ENCODE measurements at regions not wholly inside any gene's neighbourhood (a gene's known extent, or its start where the extent isn't known, plus 50 kb on each side); places are given as distances from the start of the nearest gene placed in this dataset.
A peak's percentile ranks its signal among the peaks of the same experiment; 100 is the strongest.

DNA sequence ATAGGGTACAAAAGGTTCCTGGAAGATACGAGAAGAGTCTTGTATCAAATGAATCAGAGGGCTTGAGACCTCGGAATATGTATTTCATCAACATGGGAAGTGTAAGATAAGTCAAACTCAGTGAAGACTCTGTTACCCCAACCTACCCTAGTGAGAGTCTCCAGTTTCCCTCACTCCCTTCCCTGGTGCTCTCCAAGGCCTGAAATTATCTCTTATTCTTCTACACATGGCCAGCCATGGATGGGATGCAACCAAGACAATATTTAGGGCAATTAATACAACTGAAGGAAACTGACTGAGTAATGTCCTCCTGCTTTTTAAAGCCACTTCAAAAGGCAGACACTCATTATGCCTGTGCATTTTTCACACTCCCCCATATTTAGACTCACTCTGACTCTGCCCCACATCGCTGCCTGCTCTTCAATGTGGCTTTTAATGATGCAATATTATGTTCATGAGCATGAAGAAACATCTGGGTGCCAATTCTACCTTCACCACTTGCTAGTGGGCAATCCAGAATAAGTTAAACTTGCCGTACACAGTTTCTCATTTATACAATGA is 137.1 kb upstream of the THBS1 start:
- Histone ChIP-seq H3K79me2 (ENCODE audit: low read length) (no peaks in the 10 kb centered on the region), H3K9ac (ENCODE audit: low read length) (no peak overlapping the region), H3K27me3 (ENCODE audit: low read depth, low read length) (0 out of 2 replicates have a peak, but pooled peaks cover 4% of the 10 kb centered on the region), H3K4me2 (ENCODE audit: low read length) (no peak overlapping the region), H3K27ac (ENCODE audit: low read length) (no peak overlapping the region), H3K4me3 (ENCODE audit: low read length) (no peak overlapping the region), H3K9me3 (ENCODE audit: insufficient read depth, low read length) (no peaks in the 10 kb centered on the region), H3K4me1 (ENCODE audit: low read length) (peaks cover 20% of the 10 kb centered on the region), H3K36me3 (replicated peaks; ENCODE audit: low read depth, low read length) (no peaks in the 10 kb centered on the region), H2AFZ (ENCODE audit: low read depth, low read length) (no peak overlapping the region), H4K20me1 (ENCODE audit: insufficient read depth, low read length) (no peaks in the 10 kb centered on the region)
- TF ChIP-seq, protein P1, sequence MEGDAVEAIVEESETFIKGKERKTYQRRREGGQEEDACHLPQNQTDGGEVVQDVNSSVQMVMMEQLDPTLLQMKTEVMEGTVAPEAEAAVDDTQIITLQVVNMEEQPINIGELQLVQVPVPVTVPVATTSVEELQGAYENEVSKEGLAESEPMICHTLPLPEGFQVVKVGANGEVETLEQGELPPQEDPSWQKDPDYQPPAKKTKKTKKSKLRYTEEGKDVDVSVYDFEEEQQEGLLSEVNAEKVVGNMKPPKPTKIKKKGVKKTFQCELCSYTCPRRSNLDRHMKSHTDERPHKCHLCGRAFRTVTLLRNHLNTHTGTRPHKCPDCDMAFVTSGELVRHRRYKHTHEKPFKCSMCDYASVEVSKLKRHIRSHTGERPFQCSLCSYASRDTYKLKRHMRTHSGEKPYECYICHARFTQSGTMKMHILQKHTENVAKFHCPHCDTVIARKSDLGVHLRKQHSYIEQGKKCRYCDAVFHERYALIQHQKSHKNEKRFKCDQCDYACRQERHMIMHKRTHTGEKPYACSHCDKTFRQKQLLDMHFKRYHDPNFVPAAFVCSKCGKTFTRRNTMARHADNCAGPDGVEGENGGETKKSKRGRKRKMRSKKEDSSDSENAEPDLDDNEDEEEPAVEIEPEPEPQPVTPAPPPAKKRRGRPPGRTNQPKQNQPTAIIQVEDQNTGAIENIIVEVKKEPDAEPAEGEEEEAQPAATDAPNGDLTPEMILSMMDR (IDR thresholded peaks at IDR 0.05; ENCODE audit: low read depth, low read length): no peak

DNA sequence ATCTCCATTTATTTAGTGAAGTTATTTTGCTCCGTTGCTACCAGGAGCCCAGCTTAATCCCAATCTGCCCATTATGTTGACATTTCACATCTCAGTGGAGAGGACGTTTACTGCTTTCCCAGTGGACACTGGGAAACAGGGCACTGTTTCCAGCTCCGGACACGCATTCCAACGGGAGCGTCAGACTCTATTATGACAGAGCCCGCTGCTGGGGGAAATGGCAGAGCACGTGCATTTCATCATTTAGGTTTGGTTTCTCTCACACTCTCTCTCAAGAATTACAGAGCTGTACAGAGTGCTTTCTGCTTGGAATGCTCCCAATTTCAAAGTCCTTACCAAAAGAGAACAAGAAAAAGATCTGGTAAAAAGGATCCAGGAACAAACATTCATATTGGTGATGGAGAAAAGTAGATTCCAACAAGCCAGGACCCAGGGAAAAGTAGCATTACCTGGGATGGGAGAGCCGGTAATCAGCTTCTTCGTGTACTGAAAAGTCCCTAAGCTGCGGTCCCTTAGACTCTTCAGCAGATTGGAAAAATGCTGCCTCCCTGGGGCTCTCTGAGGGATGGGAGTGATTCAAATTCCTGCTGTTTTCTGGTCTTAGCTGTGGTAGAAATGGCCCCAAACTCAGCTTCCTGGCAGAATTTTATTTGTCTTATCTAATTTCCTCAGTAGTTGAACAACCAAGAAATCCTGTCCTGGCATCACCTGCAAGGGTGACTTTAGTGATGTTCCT is 136.0 kb upstream of the THBS1 start:
- H3K27ac ChIP-seq (ENCODE audit: low read length): no peak overlapping the region
- H3K9ac ChIP-seq (ENCODE audit: low read length): no peak overlapping the region
- H2AFZ ChIP-seq (ENCODE audit: low read depth, low read length): no peak overlapping the region
- H3K27me3 ChIP-seq (ENCODE audit: low read depth, low read length): 0 out of 2 replicates have a peak, but pooled peaks cover 4% of the 10 kb centered on the region
- H3K4me2 ChIP-seq (ENCODE audit: low read length): no peak overlapping the region
- no peak overlapping the region for H3K4me3 ChIP-seq (ENCODE audit: low read length)
- peaks cover 32% of the 10 kb centered on the region for H3K4me1 ChIP-seq (ENCODE audit: low read length)
- no peaks in the 10 kb centered on the region for H4K20me1 ChIP-seq (ENCODE audit: insufficient read depth, low read length)
- TF ChIP-seq EZH2phosphoT487 (IDR thresholded peaks at IDR 0.05; ENCODE audit: low read depth): no peak
- TF ChIP-seq, protein P1 (IDR thresholded peaks at IDR 0.05; ENCODE audit: low read depth, low read length): no peak
- no peaks in the 10 kb centered on the region for H3K79me2 ChIP-seq (ENCODE audit: low read length)
- H3K36me3 ChIP-seq (replicated peaks; ENCODE audit: low read depth, low read length): no peaks in the 10 kb centered on the region
- no peaks in the 10 kb centered on the region for H3K9me3 ChIP-seq (ENCODE audit: insufficient read depth, low read length)

DNA sequence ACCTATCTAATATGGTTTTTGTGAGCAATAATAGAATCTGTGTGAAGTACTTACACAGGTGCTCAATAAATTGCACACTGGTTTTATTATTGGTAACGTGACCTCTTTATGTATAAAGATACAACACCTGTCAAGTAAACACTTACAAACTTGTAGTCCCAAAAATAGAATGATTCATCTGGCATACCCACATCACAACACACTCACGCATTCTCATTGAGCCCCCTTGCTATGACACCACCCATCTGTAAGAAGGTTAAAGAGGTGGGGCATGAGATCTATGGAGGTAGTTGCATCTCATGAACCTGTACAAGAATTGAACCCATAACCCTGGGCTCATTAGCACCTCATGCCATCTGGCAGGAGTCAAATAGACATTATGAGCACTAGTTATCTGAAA is 134.9 kb upstream of the THBS1 start:
- Histone ChIP-seq H3K4me1 (ENCODE audit: low read length) (peaks cover 40% of the 10 kb centered on the region), H3K79me2 (ENCODE audit: low read length) (no peaks in the 10 kb centered on the region), H3K9me3 (ENCODE audit: insufficient read depth, low read length) (no peaks in the 10 kb centered on the region), H2AFZ (ENCODE audit: low read depth, low read length) (no peak overlapping the region), H3K9ac (ENCODE audit: low read length) (no peak overlapping the region), H3K27me3 (ENCODE audit: low read depth, low read length) (0 out of 2 replicates have a peak, but pooled peaks cover 4% of the 10 kb centered on the region), H3K4me2 (ENCODE audit: low read length) (no peak overlapping the region), H3K36me3 (replicated peaks; ENCODE audit: low read depth, low read length) (no peaks in the 10 kb centered on the region), H4K20me1 (ENCODE audit: insufficient read depth, low read length) (no peaks in the 10 kb centered on the region), H3K4me3 (ENCODE audit: low read length) (no peak overlapping the region), H3K27ac (ENCODE audit: low read length) (no peak overlapping the region)
- no peak for TF ChIP-seq EZH2phosphoT487 (IDR thresholded peaks at IDR 0.05; ENCODE audit: low read depth)
- TF ChIP-seq, protein P1 (IDR thresholded peaks at IDR 0.05; ENCODE audit: low read depth, low read length): no peak

DNA sequence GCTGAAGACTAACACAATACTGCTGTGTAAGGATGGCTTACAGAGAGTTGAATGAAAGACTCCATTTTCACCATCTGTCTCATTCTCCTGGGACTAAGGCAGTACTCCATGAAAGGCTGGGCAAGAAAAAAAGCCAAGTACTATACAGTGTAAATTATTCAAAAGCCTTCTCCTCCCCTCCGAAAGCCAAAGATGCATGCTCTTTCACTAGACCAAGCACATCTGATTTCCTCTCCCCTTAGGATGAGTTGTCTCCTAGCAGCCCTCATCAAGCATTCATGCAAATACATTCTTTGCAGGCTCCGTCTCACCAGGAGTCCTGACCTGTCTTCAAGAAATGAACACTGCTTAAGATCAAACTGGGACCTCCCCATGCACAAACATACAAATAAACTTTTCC is 133.5 kb upstream of the THBS1 start:
- TF ChIP-seq EZH2phosphoT487 (IDR thresholded peaks at IDR 0.05; ENCODE audit: low read depth): no peak
- TF ChIP-seq, protein P1 (IDR thresholded peaks at IDR 0.05; ENCODE audit: low read depth, low read length): no peak
- H4K20me1 ChIP-seq (ENCODE audit: insufficient read depth, low read length): no peaks in the 10 kb centered on the region
- H3K36me3 ChIP-seq (replicated peaks; ENCODE audit: low read depth, low read length): no peaks in the 10 kb centered on the region
- no peak overlapping the region for H2AFZ ChIP-seq (ENCODE audit: low read depth, low read length)
- no peaks in the 10 kb centered on the region for H3K79me2 ChIP-seq (ENCODE audit: low read length)
- H3K4me2 ChIP-seq (ENCODE audit: low read length): peak overlapping the region; percentile 66
- H3K4me1 ChIP-seq (ENCODE audit: low read length): peaks cover 44% of the 10 kb centered on the region
- H3K9me3 ChIP-seq (ENCODE audit: insufficient read depth, low read length): no peaks in the 10 kb centered on the region
- no peak overlapping the region for H3K9ac ChIP-seq (ENCODE audit: low read length)
- H3K27ac ChIP-seq (ENCODE audit: low read length): peak overlapping the region; percentile 69
- 0 out of 2 replicates have a peak, but pooled peaks cover 4% of the 10 kb centered on the region for H3K27me3 ChIP-seq (ENCODE audit: low read depth, low read length)
- H3K4me3 ChIP-seq (ENCODE audit: low read length): peak overlapping the region; percentile 12; the same call in 1 of the 2 replicates

Data from OCI-LY3 (cell line).